Esophagus muscularis mucosa (tissue), 4 donors: ENCODE measurements at regions not wholly inside any gene's neighbourhood (a gene's known extent, or its start where the extent isn't known, plus 50 kb on each side); places are given as distances from the start of the nearest gene placed in this dataset.
A peak's percentile ranks its signal among the peaks of the same experiment; 100 is the strongest.

Source experiments
- DNase-seq: peaks from one replicate; pipeline ENCODE4 v3.0.0-alpha.2; 2017; ENCODE audit errors: extremely low spot score
- H3K27ac ChIP-seq, 4 donors: fragments of 200-600 bp; sonication (generic); replicated peaks in 1 of 4; 1 replicate in 3 of 4; 2 replicates in 1 of 4; pipeline ENCODE4 v1.5.1; 2016 to 2019; ENCODE audit warnings: mild to moderate bottlenecking in 1 of 4
- H3K27me3 ChIP-seq, 4 donors: fragments of 200-600 bp; sonication (generic); one replicate each; pipeline versions ENCODE4 v1.5.1 to v1.6.0; 2016 to 2019
- H3K36me3 ChIP-seq, 4 donors: fragments of 200-600 bp; sonication (generic); one replicate each; pipeline ENCODE4 v1.5.1; 2016 to 2019
- H3K4me1 ChIP-seq, 4 donors: fragments of 200-600 bp; sonication (generic); one replicate each; pipeline ENCODE4 v1.5.1; 2016 to 2019
- H3K4me3 ChIP-seq, 4 donors: fragments of 200-600 bp; sonication (generic); 1 replicate in 2 of 4; 2 replicates in 2 of 4; pipeline ENCODE4 v1.5.1; 2016 to 2019; ENCODE audit warnings: mild to moderate bottlenecking in 4 of 4, moderate library complexity in 1 of 4
- H3K9me3 ChIP-seq, 4 donors: fragments of 200-600 bp; sonication (generic); 1 replicate in 3 of 4; 2 replicates in 1 of 4; pipeline ENCODE4 v1.5.1; 2016 to 2019
- EP300 ChIP-seq: sonication (generic); formaldehyde crosslinking; IDR thresholded peaks from one replicate; pipeline ENCODE4 v1.6.1; 2017; ENCODE audit warnings: antibody characterized with exemption
- POLR2A ChIP-seq: fragments of 450-650 bp; IDR thresholded peaks from one replicate; pipeline ENCODE4 v1.6.1; 2017; ENCODE audit warnings: antibody characterized with exemption, moderate library complexity, mild to moderate bottlenecking, low read depth
- POLR2AphosphoS5 ChIP-seq, 2 donors: sonication (generic); formaldehyde crosslinking; IDR thresholded peaks; one replicate each; pipeline ENCODE4 v1.6.1; 2017; ENCODE audit warnings: antibody characterized with exemption in 2 of 2
- WGBS: methylation state at CpG from one replicate; pipeline ENCODE4 v1.1.5; 2018; 5-methylcytosine and 5-hydroxymethylcytosine counted together
- intact Hi-C: fragments of 100-400 bp; cut with DNase I; formaldehyde crosslinking; loops from one replicate; pipeline ENCODE4 v1.15.1; 2023
- TF ChIP-seq, protein P1 (sequence below), 3 experiments: fragments of 200-600 bp in 2 of 3; fragments of 450-650 bp in 1 of 3; sonication (generic) in 2 of 3; IDR thresholded peaks; one replicate each; pipeline ENCODE4 v1.5.1; 2017 to 2019; ENCODE audit warnings: antibody characterized with exemption in 3 of 3, mild to moderate bottlenecking in 2 of 3, moderate library complexity in 1 of 3

DNA sequence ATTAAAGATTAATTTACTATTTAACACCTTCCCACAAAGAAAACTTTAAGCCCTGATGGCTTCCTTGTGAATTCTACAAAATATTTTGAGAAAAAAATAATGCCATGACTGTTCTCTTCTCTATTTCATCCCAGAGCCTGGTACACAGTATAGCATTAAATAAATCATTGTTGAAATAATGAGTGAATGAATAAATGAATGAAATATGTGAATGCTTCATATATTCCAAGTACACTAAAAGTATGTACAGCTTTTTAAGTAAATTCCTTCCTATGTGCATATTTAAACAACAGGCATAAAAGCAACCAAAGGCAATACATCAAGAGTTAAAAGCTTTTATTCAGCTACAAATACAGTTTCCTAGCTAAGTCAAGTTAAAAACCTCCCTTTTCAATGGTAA lies 144.9 kb upstream of the CCDC196 start:
- no peak for TF ChIP-seq POLR2AphosphoS5 (IDR thresholded peaks at IDR 0.05)
- TF ChIP-seq EP300, result no peak
- intact Hi-C loops, result no loop called here

GRCh38 chr14:66345986-66346385 lies 140.2 kb upstream of the CCDC196 start:
- WGBS, result 84% methylated on average over 2 of the region's 2 CpGs
- Histone ChIP-seq H3K4me3 (no peak overlapping the region), H3K36me3 (no peaks in the 10 kb centered on the region), H3K9me3 (peaks cover 0 to 20% (median 11%) of the 10 kb centered on the region in 4 donors), H3K27me3 (no peaks in the 10 kb centered on the region), H3K4me1 (no peaks in the 10 kb centered on the region), H3K27ac (no peak overlapping the region)
- TF ChIP-seq EP300, result no peak
- TF ChIP-seq, protein P1, sequence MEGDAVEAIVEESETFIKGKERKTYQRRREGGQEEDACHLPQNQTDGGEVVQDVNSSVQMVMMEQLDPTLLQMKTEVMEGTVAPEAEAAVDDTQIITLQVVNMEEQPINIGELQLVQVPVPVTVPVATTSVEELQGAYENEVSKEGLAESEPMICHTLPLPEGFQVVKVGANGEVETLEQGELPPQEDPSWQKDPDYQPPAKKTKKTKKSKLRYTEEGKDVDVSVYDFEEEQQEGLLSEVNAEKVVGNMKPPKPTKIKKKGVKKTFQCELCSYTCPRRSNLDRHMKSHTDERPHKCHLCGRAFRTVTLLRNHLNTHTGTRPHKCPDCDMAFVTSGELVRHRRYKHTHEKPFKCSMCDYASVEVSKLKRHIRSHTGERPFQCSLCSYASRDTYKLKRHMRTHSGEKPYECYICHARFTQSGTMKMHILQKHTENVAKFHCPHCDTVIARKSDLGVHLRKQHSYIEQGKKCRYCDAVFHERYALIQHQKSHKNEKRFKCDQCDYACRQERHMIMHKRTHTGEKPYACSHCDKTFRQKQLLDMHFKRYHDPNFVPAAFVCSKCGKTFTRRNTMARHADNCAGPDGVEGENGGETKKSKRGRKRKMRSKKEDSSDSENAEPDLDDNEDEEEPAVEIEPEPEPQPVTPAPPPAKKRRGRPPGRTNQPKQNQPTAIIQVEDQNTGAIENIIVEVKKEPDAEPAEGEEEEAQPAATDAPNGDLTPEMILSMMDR (IDR thresholded peaks at IDR 0.05), result no peak
- TF ChIP-seq POLR2A, result no peak
- TF ChIP-seq POLR2AphosphoS5 (IDR thresholded peaks at IDR 0.05), result no peak
- no peak for DNase-seq
- intact Hi-C loops, result no loop called here

More for the DNA sequence above, 144.9 kb upstream of the CCDC196 start:
- no peaks in the 10 kb centered on the region for H3K27me3 ChIP-seq
- no peaks in the 10 kb centered on the region for H3K36me3 ChIP-seq
- peaks cover 0 to 5% (median 0%) of the 10 kb centered on the region in 4 donors for H3K9me3 ChIP-seq
- no peak overlapping the region for H3K4me3 ChIP-seq
- H3K27ac ChIP-seq, result no peak overlapping the region
- no peaks in the 10 kb centered on the region for H3K4me1 ChIP-seq
- DNase-seq, result no peak

DNA sequence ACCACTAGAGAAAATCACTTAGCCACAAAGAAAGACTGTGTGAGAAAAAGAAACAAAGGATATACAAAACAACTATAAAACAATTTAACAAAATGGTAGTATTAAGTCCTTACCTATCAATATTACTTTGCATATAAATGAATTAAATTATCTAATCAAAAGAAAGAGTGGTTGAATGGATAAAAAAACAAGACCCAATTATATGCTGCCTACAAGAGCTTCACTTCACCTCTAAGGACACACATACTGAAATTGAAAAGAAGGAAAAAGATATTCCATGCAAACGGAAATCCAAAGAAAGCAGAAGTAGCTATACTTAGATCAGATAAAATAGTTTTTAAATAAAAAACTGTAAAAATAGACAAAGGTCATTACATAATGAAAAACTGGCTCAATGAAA lies 134.9 kb upstream of the CCDC196 start:
- Histone ChIP-seq H3K27ac (no peak overlapping the region), H3K36me3 (no peaks in the 10 kb centered on the region), H3K4me1 (no peaks in the 10 kb centered on the region), H3K27me3 (no peaks in the 10 kb centered on the region), H3K9me3 (peaks cover 0 to 37% (median 14%) of the 10 kb centered on the region in 4 donors), H3K4me3 (no peak overlapping the region)
- intact Hi-C loops, result no loop called here
- DNase-seq, result no peak
- WGBS, result 82% methylated on average over 1 of the region's 1 CpG
- TF ChIP-seq POLR2A (no peak), EP300 (no peak), POLR2AphosphoS5 (IDR thresholded peaks at IDR 0.05) (no peak)
- TF ChIP-seq, protein P1 (IDR thresholded peaks at IDR 0.05), result no peak

GRCh38 chr14:66359500-66359899 lies 126.7 kb upstream of the CCDC196 start:
- intact Hi-C loops, result no loop called here
- Histone ChIP-seq H3K27ac (no peak overlapping the region), H3K27me3 (no peaks in the 10 kb centered on the region), H3K36me3 (no peaks in the 10 kb centered on the region), H3K9me3 (no peaks in the 10 kb centered on the region), H3K4me1 (no peaks in the 10 kb centered on the region), H3K4me3 (no peak overlapping the region)
- no peak for DNase-seq
- TF ChIP-seq EP300 (no peak), POLR2A (no peak), POLR2AphosphoS5 (IDR thresholded peaks at IDR 0.05) (no peak)
- TF ChIP-seq, protein P1 (IDR thresholded peaks at IDR 0.05), result peak; percentile 46 to 63 (median 60)
- 2% methylated on average over 3 of the region's 3 CpGs for whole genome bisulfite sequencing

GRCh38 chr14:66360366-66360926 lies 125.7 kb upstream of the CCDC196 start:
- H3K27ac ChIP-seq, result no peak overlapping the region
- 68% methylated on average over 8 of the region's 8 CpGs for WGBS
- no peaks in the 10 kb centered on the region for H3K36me3 ChIP-seq
- intact Hi-C loops, result no loop called here
- H3K4me1 ChIP-seq, result no peaks in the 10 kb centered on the region
- no peak for DNase-seq
- H3K9me3 ChIP-seq, result no peaks in the 10 kb centered on the region
- no peaks in the 10 kb centered on the region for H3K27me3 ChIP-seq
- TF ChIP-seq POLR2A (no peak), EP300 (no peak), POLR2AphosphoS5 (IDR thresholded peaks at IDR 0.05) (no peak)
- TF ChIP-seq, protein P1 (IDR thresholded peaks at IDR 0.05), result no peak
- no peak overlapping the region for H3K4me3 ChIP-seq
